H9 (cell line): ENCODE measurements at regions not wholly inside any gene's neighbourhood (a gene's known extent, or its start where the extent isn't known, plus 50 kb on each side); places are given as distances from the start of the nearest gene placed in this dataset.

Source experiments
- DNase-seq: peaks from one replicate; pipeline ENCODE4 v3.0.0-alpha.2; 2017
- H2AFZ ChIP-seq: one replicate; pipeline ENCODE4 v1.6.1; 2013; ENCODE audit warnings: mild to moderate bottlenecking, low read length, control low read depth, moderate library complexity
- H2AK5ac ChIP-seq: 2 replicates; pipeline ENCODE4 v1.6.1; 2013; ENCODE audit warnings: low read length, control low read depth, mixed read lengths; ENCODE audit not compliant: insufficient read length
- H2BK120ac ChIP-seq: one replicate; pipeline ENCODE4 v1.6.1; 2013; ENCODE audit warnings: low read depth, mild to moderate bottlenecking, low read length, control low read depth, inconsistent platforms; ENCODE audit not compliant: poor library complexity, severe bottlenecking
- H2BK12ac ChIP-seq: 2 replicates; pipeline ENCODE4 v1.6.1; 2013; ENCODE audit warnings: low read length, control low read depth, mixed read lengths, low read depth; ENCODE audit not compliant: insufficient read length
- H2BK15ac ChIP-seq: 2 replicates; pipeline ENCODE4 v1.6.1; 2013; ENCODE audit warnings: low read depth, low read length, control low read depth
- H2BK20ac ChIP-seq: one replicate; pipeline ENCODE4 v1.6.1; 2013; ENCODE audit warnings: low read depth, mild to moderate bottlenecking, low read length, control low read depth, inconsistent platforms; ENCODE audit not compliant: poor library complexity, severe bottlenecking
- H2BK5ac ChIP-seq: 2 replicates; pipeline ENCODE4 v1.6.1; 2013; ENCODE audit warnings: low read length, control low read depth, mixed read lengths; ENCODE audit not compliant: insufficient read length
- H3K14ac ChIP-seq: 2 replicates; pipeline ENCODE4 v1.6.1; 2013; ENCODE audit warnings: low read length, control low read depth; ENCODE audit not compliant: insufficient read depth
- H3K18ac ChIP-seq: 2 replicates; pipeline ENCODE4 v1.6.1; 2013; ENCODE audit warnings: low read depth, mild to moderate bottlenecking, mixed read lengths, low read length, control low read depth; ENCODE audit not compliant: insufficient read length
- H3K23ac ChIP-seq: 2 replicates; pipeline ENCODE4 v1.6.1; 2013; ENCODE audit warnings: low read length, control low read depth, mixed read lengths, low read depth; ENCODE audit not compliant: insufficient read length
- H3K23me2 ChIP-seq: 2 replicates; pipeline ENCODE4 v1.6.1; 2013; ENCODE audit warnings: low read depth, mild to moderate bottlenecking, mixed read lengths, low read length, control low read depth; ENCODE audit not compliant: insufficient read length, poor library complexity, severe bottlenecking
- H3K27ac ChIP-seq: 2 replicates; pipeline ENCODE4 v1.5.1; 2013; ENCODE audit warnings: low read length, control low read depth, mixed read lengths, low read depth; ENCODE audit not compliant: insufficient read length
- H3K27me3 ChIP-seq: 2 replicates; pipeline ENCODE4 v1.6.1; 2013; ENCODE audit warnings: low read length, control low read depth, inconsistent platforms; ENCODE audit not compliant: insufficient read depth
- H3K4ac ChIP-seq: 2 replicates; pipeline ENCODE4 v1.6.1; 2013; ENCODE audit warnings: low read depth, mild to moderate bottlenecking, control low read depth, inconsistent platforms, low read length, moderate library complexity
- H3K4me1 ChIP-seq: 2 replicates; pipeline ENCODE4 v1.6.1; 2013; ENCODE audit warnings: low read length, control low read depth, inconsistent platforms; ENCODE audit not compliant: insufficient read depth
- H3K4me2 ChIP-seq: 2 replicates; pipeline ENCODE4 v1.6.1; 2013; ENCODE audit warnings: low read length, control low read depth, mixed read lengths; ENCODE audit not compliant: insufficient read length, insufficient read depth
- H3K56ac ChIP-seq: 2 replicates; pipeline ENCODE4 v1.6.1; 2013; ENCODE audit warnings: low read depth, mild to moderate bottlenecking, mixed read lengths, low read length, control low read depth; ENCODE audit not compliant: insufficient read length
- H3K79me1 ChIP-seq: 2 replicates; pipeline ENCODE4 v1.6.1; 2013; ENCODE audit warnings: low read depth, mild to moderate bottlenecking, moderate library complexity, low read length, control low read depth, inconsistent platforms; ENCODE audit not compliant: insufficient read depth, poor library complexity, severe bottlenecking
- H3K79me2 ChIP-seq: 2 replicates; pipeline ENCODE4 v1.6.1; 2013; ENCODE audit warnings: low read length, control low read depth, inconsistent platforms; ENCODE audit not compliant: insufficient read depth
- H3K9ac ChIP-seq: 2 replicates; pipeline ENCODE4 v1.6.1; 2013; ENCODE audit warnings: low read length, control low read depth, mixed read lengths; ENCODE audit not compliant: insufficient read length; ENCODE audit errors: extremely low read depth
- H3K9me3 ChIP-seq: one replicate; pipeline ENCODE4 v1.6.1; 2013; ENCODE audit warnings: low read depth, low read length, inconsistent platforms; ENCODE audit not compliant: control insufficient read depth
- H3T11ph ChIP-seq: one replicate; pipeline ENCODE4 v1.6.1; 2013; ENCODE audit warnings: mild to moderate bottlenecking, low read length, control low read depth, inconsistent platforms
- H4K20me1 ChIP-seq: one replicate; pipeline ENCODE4 v1.6.1; 2013; ENCODE audit not compliant: control insufficient read depth, insufficient read length, insufficient read depth
- H4K5ac ChIP-seq: 2 replicates; pipeline ENCODE4 v1.6.1; 2013; ENCODE audit warnings: low read depth, mild to moderate bottlenecking, mixed read lengths, low read length, control low read depth; ENCODE audit not compliant: insufficient read length
- H4K8ac ChIP-seq: replicated peaks from 2 replicates; pipeline ENCODE4 v1.6.1; 2013; ENCODE audit warnings: low read length, control low read depth, mixed read lengths, low read depth; ENCODE audit not compliant: insufficient read length
- H4K91ac ChIP-seq: 2 replicates; pipeline ENCODE4 v1.6.1; 2013; ENCODE audit warnings: low read depth, mild to moderate bottlenecking, moderate library complexity, mixed read lengths, low read length, control low read depth; ENCODE audit not compliant: insufficient read length
- H3K27ac Mint-ChIP-seq, 3 experiments: 2 replicates in 2 of 3; 3 replicates in 1 of 3; pipeline ENCODE4 v1.8.0; 2020 to 2021; ENCODE audit warnings: mixed read lengths in 3 of 3, mild to moderate bottlenecking in 1 of 3, moderate library complexity in 1 of 3
- H3K27me3 Mint-ChIP-seq: 2 replicates; pipeline ENCODE4 v1.8.0; 2021; ENCODE audit warnings: low read depth, mild to moderate bottlenecking, moderate library complexity, mixed read lengths
- H3K36me3 Mint-ChIP-seq, 3 experiments: 2 replicates in 2 of 3; 3 replicates in 1 of 3; pipeline ENCODE4 v1.8.0; 2020 to 2021; ENCODE audit warnings: low read depth in 3 of 3, mixed read lengths in 3 of 3; ENCODE audit not compliant: insufficient read depth in 1 of 3
- H3K4me1 Mint-ChIP-seq, 2 experiments: 2 replicates each; pipeline ENCODE4 v1.8.0; 2020; ENCODE audit warnings: mixed read lengths in 2 of 2
- H3K4me3 Mint-ChIP-seq, 2 experiments: 2 replicates in 1 of 2; 3 replicates in 1 of 2; pipeline ENCODE4 v1.8.0; 2020 to 2021; ENCODE audit warnings: mild to moderate bottlenecking in 2 of 2, mixed read lengths in 2 of 2, moderate library complexity in 1 of 2
- H3K9me3 Mint-ChIP-seq, 2 experiments: 2 replicates in 1 of 2; 3 replicates in 1 of 2; pipeline ENCODE4 v1.8.0; 2020; ENCODE audit warnings: mild to moderate bottlenecking in 2 of 2, mixed read lengths in 2 of 2, moderate library complexity in 1 of 2
- WGBS: extraction: QIAGEN DNeasy Blood & Tissue Kit; methylation state at CpG from one replicate; pipeline ENCODE4 v1.1.7; 2013; ENCODE audit warnings: missing lambda C conversion rate, low lambda C conversion rate, mixed read lengths; ENCODE audit not compliant: insufficient read length; ENCODE audit errors: extremely low coverage; 5-methylcytosine and 5-hydroxymethylcytosine counted together
- TF ChIP-seq, protein P1 (sequence below): fragments of 200-600 bp; sonication (generic); conservative IDR thresholded peaks from 3 replicates; pipeline ENCODE4 v1.8.0; 2021; ENCODE audit warnings: antibody characterized with exemption, mild to moderate bottlenecking

DNA sequence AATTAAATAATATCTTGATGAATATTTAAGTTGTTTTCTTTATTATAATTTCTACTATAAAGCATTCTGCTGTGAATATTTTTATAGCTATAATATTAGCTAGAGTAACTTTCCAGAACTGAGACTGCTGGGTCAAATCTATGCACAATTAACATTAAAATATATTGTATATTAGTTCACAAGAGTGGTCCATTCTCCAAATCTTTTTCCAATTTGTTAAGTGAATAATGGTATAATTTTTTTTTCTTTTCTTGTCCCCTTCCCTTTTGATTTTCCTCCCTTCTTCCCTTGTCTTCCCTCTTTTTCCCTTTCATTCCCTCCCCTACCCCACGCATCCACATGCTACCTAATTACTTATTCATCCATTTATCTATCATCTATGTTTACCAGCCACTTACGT lies 977.5 kb downstream of the TUSC7 start:
- H3K27me3 Mint-ChIP-seq, result no peaks in the 10 kb centered on the region; the same call in 1 of the 2 replicates
- H3K14ac ChIP-seq, result no peak overlapping the region
- no peak for DNase-seq
- H3K79me1 ChIP-seq, result no peaks in the 10 kb centered on the region
- no peaks in the 10 kb centered on the region for H3K23me2 ChIP-seq
- no peaks in the 10 kb centered on the region for H3K9me3 Mint-ChIP-seq
- H2AK5ac ChIP-seq, result no peak overlapping the region
- H3K4me1 Mint-ChIP-seq, result peaks cover 13 to 19% of the 10 kb centered on the region in 2 experiments
- H3K23ac ChIP-seq, result no peak overlapping the region
- no peak overlapping the region for H3K18ac ChIP-seq
- H3K4me2 ChIP-seq, result no peak overlapping the region
- H2BK5ac ChIP-seq, result no peak overlapping the region
- H3K36me3 Mint-ChIP-seq, result no peaks in the 10 kb centered on the region
- H3K27me3 ChIP-seq, result no peaks in the 10 kb centered on the region
- no peak overlapping the region for H3K27ac ChIP-seq
- no peak overlapping the region for H2AFZ ChIP-seq
- H3K4me1 ChIP-seq, result no peaks in the 10 kb centered on the region
- no peak overlapping the region for H2BK12ac ChIP-seq
- no peaks in the 10 kb centered on the region for H4K20me1 ChIP-seq
- no peak overlapping the region for H3K27ac Mint-ChIP-seq
- H3K4me3 Mint-ChIP-seq, result no peak overlapping the region
- no peak overlapping the region for H3K56ac ChIP-seq
- H3K9me3 ChIP-seq, result no peaks in the 10 kb centered on the region
- no peak overlapping the region for H3T11ph ChIP-seq
- H4K91ac ChIP-seq, result no peak overlapping the region
- no peak overlapping the region for H4K8ac ChIP-seq
- no peak overlapping the region for H4K5ac ChIP-seq
- no peak overlapping the region for H2BK20ac ChIP-seq
- H3K4ac ChIP-seq, result no peak overlapping the region
- H3K79me2 ChIP-seq, result no peaks in the 10 kb centered on the region
- no peak overlapping the region for H3K9ac ChIP-seq
- WGBS, result 100% methylated on average over 2 of the region's 2 CpGs
- no peak overlapping the region for H2BK120ac ChIP-seq
- TF ChIP-seq, protein P1, sequence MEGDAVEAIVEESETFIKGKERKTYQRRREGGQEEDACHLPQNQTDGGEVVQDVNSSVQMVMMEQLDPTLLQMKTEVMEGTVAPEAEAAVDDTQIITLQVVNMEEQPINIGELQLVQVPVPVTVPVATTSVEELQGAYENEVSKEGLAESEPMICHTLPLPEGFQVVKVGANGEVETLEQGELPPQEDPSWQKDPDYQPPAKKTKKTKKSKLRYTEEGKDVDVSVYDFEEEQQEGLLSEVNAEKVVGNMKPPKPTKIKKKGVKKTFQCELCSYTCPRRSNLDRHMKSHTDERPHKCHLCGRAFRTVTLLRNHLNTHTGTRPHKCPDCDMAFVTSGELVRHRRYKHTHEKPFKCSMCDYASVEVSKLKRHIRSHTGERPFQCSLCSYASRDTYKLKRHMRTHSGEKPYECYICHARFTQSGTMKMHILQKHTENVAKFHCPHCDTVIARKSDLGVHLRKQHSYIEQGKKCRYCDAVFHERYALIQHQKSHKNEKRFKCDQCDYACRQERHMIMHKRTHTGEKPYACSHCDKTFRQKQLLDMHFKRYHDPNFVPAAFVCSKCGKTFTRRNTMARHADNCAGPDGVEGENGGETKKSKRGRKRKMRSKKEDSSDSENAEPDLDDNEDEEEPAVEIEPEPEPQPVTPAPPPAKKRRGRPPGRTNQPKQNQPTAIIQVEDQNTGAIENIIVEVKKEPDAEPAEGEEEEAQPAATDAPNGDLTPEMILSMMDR, result no peak
- H2BK15ac ChIP-seq, result no peak overlapping the region
